GM12878 (cell line): ENCODE measurements at regions not wholly inside any gene's neighbourhood (a gene's known extent, or its start where the extent isn't known, plus 50 kb on each side); places are given as distances from the start of the nearest gene placed in this dataset.

Experiments used
- ATAC-seq: fragments of 200-7000 bp; cut with Tn5 transposase; 3 replicates; pipeline ENCODE4 v1.9.1; 2020; ENCODE audit warnings: mild to moderate bottlenecking, moderate library complexity
- BruUV-seq: library from RNA; stranded (reverse); fragments of 400-500 nt; replicated peaks from 2 replicates; lab custom pipeline; 2021; lab: Mats Ljungman, UMichigan
- CTCF ChIA-PET: fragments of 300-600 bp; sonication (Branson Sonifier 250); formaldehyde crosslinking; extraction: SDS; loops from one replicate; lab custom pipeline; 2021; ENCODE audit warnings: inconsistent platforms; lab: Yijun Ruan, JAX
- POLR2A ChIA-PET: fragments of 350-600 bp; formaldehyde crosslinking; extraction: SDS; loops from one replicate; lab custom pipeline; 2021; ENCODE audit warnings: inconsistent platforms; lab: Charles Lee
- RAD21 ChIA-PET: fragments of 300-600 bp; sonication (Branson Sonifier 250); formaldehyde crosslinking; loops from one replicate; lab custom pipeline; 2023; ENCODE audit warnings: antibody characterized with exemption; ENCODE audit not compliant: unreplicated experiment; lab: Charles Lee
- SMC1A ChIA-PET: fragments of 300-600 bp; sonication (Branson Sonifier 250); formaldehyde crosslinking; loops from one replicate; lab custom pipeline; 2023; ENCODE audit not compliant: unreplicated experiment, uncharacterized antibody; lab: Charles Lee
- DNase-seq: peaks from one replicate; pipeline ENCODE4 v3.0.0-alpha.2; 2011; ENCODE audit warnings: low read depth, low spot score
- FAIRE-seq: peaks from 3 replicates; lab custom pipeline; 2011; peaks lifted over from hg19 to GRCh38; lab: Jason Lieb, UNC
- H2AFZ ChIP-seq: 2 replicates; pipeline ENCODE4 v1.6.0; 2011; ENCODE audit warnings: low read depth, low read length, control low read depth; ENCODE audit not compliant: control insufficient read depth
- H3K27ac ChIP-seq: 2 replicates; pipeline ENCODE4 v1.5.1; 2011; ENCODE audit warnings: control low read depth; ENCODE audit not compliant: control insufficient read depth, insufficient read depth
- H3K27me3 ChIP-seq, 2 experiments: replicated peaks in 1 of 2; 2 replicates each; pipeline versions ENCODE4 v1.6.0 to v1.6.1; 2011; ENCODE audit warnings: low read length in 1 of 2; ENCODE audit not compliant: control insufficient read depth in 2 of 2, insufficient read depth in 2 of 2
- H3K36me3 ChIP-seq, 2 experiments: 2 replicates each; pipeline ENCODE4 v1.5.1; 2011; ENCODE audit warnings: low read length in 1 of 2; ENCODE audit not compliant: control insufficient read depth in 2 of 2, insufficient read depth in 2 of 2
- H3K4me1 ChIP-seq: 2 replicates; pipeline ENCODE4 v1.6.1; 2011; ENCODE audit warnings: mild to moderate bottlenecking, low read length, moderate library complexity, mixed read lengths; ENCODE audit not compliant: control insufficient read depth, insufficient read depth
- H3K4me2 ChIP-seq: 2 replicates; pipeline ENCODE4 v1.6.0; 2011; ENCODE audit warnings: control low read depth; ENCODE audit not compliant: control insufficient read depth, insufficient read depth
- H3K4me3 ChIP-seq: fragments of 200-600 bp; sonication (generic); 2 replicates; pipeline ENCODE4 v1.5.1; 2016
- H3K79me2 ChIP-seq: 2 replicates; pipeline ENCODE4 v1.6.0; 2011; ENCODE audit warnings: low read length; ENCODE audit not compliant: control insufficient read depth, insufficient read depth
- H3K9ac ChIP-seq: 2 replicates; pipeline ENCODE4 v1.8.0; 2011; ENCODE audit warnings: low read length, control low read depth, mixed read lengths; ENCODE audit not compliant: control insufficient read depth, insufficient read depth
- H3K9me3 ChIP-seq: replicated peaks from 3 replicates; pipeline ENCODE4 v1.5.1; 2011; ENCODE audit warnings: mild to moderate bottlenecking, low read length; ENCODE audit not compliant: control insufficient read depth, insufficient read depth
- H4K20me1 ChIP-seq: 2 replicates; pipeline ENCODE4 v1.6.0; 2011; ENCODE audit not compliant: control insufficient read depth, insufficient read depth
- BACH1 ChIP-seq: fragments of 450-650 bp; IDR thresholded peaks from 2 replicates; pipeline ENCODE4 v1.6.1; 2017; ENCODE audit warnings: mild to moderate bottlenecking, borderline replicate concordance
- BCLAF1 ChIP-seq: fragments of 450-650 bp; IDR thresholded peaks from 2 replicates; pipeline ENCODE4 v1.6.1; 2017; ENCODE audit warnings: antibody characterized with exemption, mild to moderate bottlenecking, moderate library complexity
- CEBPZ ChIP-seq: fragments of 150-350 bp; IDR thresholded peaks from 2 replicates; pipeline ENCODE4 v1.6.1; 2016; ENCODE audit warnings: low read depth, low read length
- CHD1 ChIP-seq: IDR thresholded peaks from 2 replicates; pipeline ENCODE4 v1.6.1; 2012; ENCODE audit warnings: low read depth, low read length, improper control_type of control experiment
- EZH2 ChIP-seq: IDR thresholded peaks from 2 replicates; pipeline ENCODE4 v1.6.1; 2012; ENCODE audit warnings: low read depth, mild to moderate bottlenecking, control low read depth, inconsistent platforms, low read length, borderline replicate concordance; ENCODE audit not compliant: control insufficient read depth
- FOS ChIP-seq: IDR thresholded peaks from 3 replicates; pipeline ENCODE4 v1.6.1; 2011; ENCODE audit warnings: borderline replicate concordance; ENCODE audit not compliant: insufficient read length; ENCODE audit errors: extremely low read depth
- HDAC6 ChIP-seq: fragments of 200-600 bp; sonication (generic); IDR thresholded peaks from one replicate; pipeline ENCODE4 v1.8.0; 2017; ENCODE audit warnings: antibody characterized with exemption; ENCODE audit not compliant: unreplicated experiment
- NFYA ChIP-seq: IDR thresholded peaks from 2 replicates; pipeline ENCODE4 v1.6.1; 2011; ENCODE audit warnings: low read depth, mild to moderate bottlenecking, low read length, improper control_type of control experiment, borderline replicate concordance
- RCOR1 ChIP-seq: conservative IDR thresholded peaks from 2 replicates; pipeline ENCODE4 v1.6.1; 2012; ENCODE audit warnings: low read depth, low read length, improper control_type of control experiment
- STAT1 ChIP-seq: fragments of 450-650 bp; conservative IDR thresholded peaks from 2 replicates; pipeline ENCODE4 v1.6.1; 2014; ENCODE audit warnings: antibody characterized with exemption, mild to moderate bottlenecking
- TARDBP ChIP-seq: IDR thresholded peaks from 2 replicates; pipeline ENCODE4 v1.6.1; 2016; ENCODE audit warnings: borderline replicate concordance
- ZNF384 ChIP-seq: IDR thresholded peaks from 2 replicates; pipeline ENCODE4 v1.6.1; 2012; ENCODE audit warnings: low read depth, mild to moderate bottlenecking, low read length, improper control_type of control experiment, borderline replicate concordance
- WGBS: methylation state at CpG from one replicate; pipeline ENCODE4 v1.1.6; 2016; ENCODE audit warnings: low lambda C conversion rate; ENCODE audit not compliant: insufficient replicate concordance, insufficient coverage; ENCODE audit errors: missing lambda C conversion rate; 5-methylcytosine and 5-hydroxymethylcytosine counted together
- in situ Hi-C: fragments of 300-500 bp; cut with MboI; formaldehyde crosslinking; loops from 9 replicates; pipeline ENCODE4 v1.14.3; 2018; ENCODE audit warnings: mixed read lengths
- intact Hi-C: fragments of 100-400 bp; cut with micrococcal nuclease; formaldehyde crosslinking; loops from one replicate; pipeline ENCODE4 v1.14.2; 2022; ENCODE audit not compliant: unreplicated experiment
- TF ChIP-seq, protein P1 (sequence below): fragments of 450-650 bp; IDR thresholded peaks from 2 replicates; pipeline ENCODE4 v1.6.1; 2017; ENCODE audit warnings: low read depth, mild to moderate bottlenecking, moderate library complexity

DNA sequence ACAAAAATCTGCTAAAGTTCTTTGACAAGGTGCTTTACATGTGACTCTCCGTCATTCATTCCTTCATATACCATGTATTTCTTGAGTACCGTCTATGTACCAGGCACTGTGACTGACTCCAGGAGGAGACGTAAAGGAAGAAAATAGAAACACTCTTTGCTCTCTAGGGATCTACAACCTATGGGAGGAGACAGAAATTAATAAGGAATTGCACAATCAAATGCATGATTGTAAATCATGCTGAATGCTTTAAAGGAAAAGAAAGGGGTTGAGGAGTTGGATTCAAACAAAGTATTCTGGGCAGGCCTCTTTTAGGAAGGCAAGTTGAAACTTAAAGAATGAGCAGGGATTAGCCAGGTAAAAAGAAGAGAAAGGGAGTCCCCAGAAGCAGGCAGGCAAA is 239.1 kb upstream of the FGGY start (continued):
- no peak for TF ChIP-seq CEBPZ
- no peak for TF ChIP-seq STAT1
- no peak for TF ChIP-seq TARDBP
- no peak for TF ChIP-seq HDAC6
- no peak for TF ChIP-seq RCOR1
- no peak for TF ChIP-seq NFYA

- no peaks in the 10 kb centered on the region for H4K20me1 ChIP-seq
- H3K4me2 ChIP-seq: no peak overlapping the region
- H3K4me1 ChIP-seq: no peaks in the 10 kb centered on the region
- POLR2A ChIA-PET: no interaction called here
- SMC1A ChIA-PET: interaction anchor here (0.7 to 1.4 kb wide), 6 partner anchors 9 to 640 kb away, joined by 3 to 6 read pairs (median 3); no protein-coding TSS in a partner anchor
- in situ Hi-C loops: no loop called here
- FAIRE-seq (no peak), ATAC-seq (no peak)
- H3K9ac ChIP-seq: no peak overlapping the region
- H3K36me3 ChIP-seq: no peaks in the 10 kb centered on the region
- RAD21 ChIA-PET: interaction anchor here (1.3 kb wide), 1 partner anchor 214 kb away, joined by 3 read pairs; no protein-coding TSS in a partner anchor
- no peaks in the 10 kb centered on the region for H3K79me2 ChIP-seq
- H3K4me3 ChIP-seq: no peak overlapping the region
- H3K27me3 ChIP-seq: no peaks in the 10 kb centered on the region
- CTCF ChIA-PET: interaction anchor here (0.5 to 1.0 kb wide), 4 partner anchors 19 to 700 kb away, joined by 3 to 4 read pairs (median 4); no protein-coding TSS in a partner anchor
- 61% methylated on average over 5 of the region's 5 CpGs for WGBS
- TF ChIP-seq EZH2 (no peak), FOS (no peak), BACH1 (no peak), HDAC6 (no peak), CHD1 (no peak), BCLAF1 (no peak), ZNF384 (no peak)
- TF ChIP-seq, protein P1, sequence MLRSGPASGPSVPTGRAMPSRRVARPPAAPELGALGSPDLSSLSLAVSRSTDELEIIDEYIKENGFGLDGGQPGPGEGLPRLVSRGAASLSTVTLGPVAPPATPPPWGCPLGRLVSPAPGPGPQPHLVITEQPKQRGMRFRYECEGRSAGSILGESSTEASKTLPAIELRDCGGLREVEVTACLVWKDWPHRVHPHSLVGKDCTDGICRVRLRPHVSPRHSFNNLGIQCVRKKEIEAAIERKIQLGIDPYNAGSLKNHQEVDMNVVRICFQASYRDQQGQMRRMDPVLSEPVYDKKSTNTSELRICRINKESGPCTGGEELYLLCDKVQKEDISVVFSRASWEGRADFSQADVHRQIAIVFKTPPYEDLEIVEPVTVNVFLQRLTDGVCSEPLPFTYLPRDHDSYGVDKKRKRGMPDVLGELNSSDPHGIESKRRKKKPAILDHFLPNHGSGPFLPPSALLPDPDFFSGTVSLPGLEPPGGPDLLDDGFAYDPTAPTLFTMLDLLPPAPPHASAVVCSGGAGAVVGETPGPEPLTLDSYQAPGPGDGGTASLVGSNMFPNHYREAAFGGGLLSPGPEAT: no peak
- TF ChIP-seq, all 136 proteins: peak for 0
- Histone ChIP-seq H2AFZ (no peak overlapping the region), H3K27ac (no peak overlapping the region), H3K9me3 (no peaks in the 10 kb centered on the region)
- intact Hi-C loops: no loop called here
- BruUV-seq: no TSS peak
- DNase-seq: no peak
Measured at GRCh38 chr1:59058665-59059439, 238.0 kb upstream of the FGGY start.
